OCI-M1 (cell line): ENCODE measurements at regions not wholly inside any gene's neighbourhood (a gene's known extent, or its start where the extent isn't known, plus 50 kb on each side); places are given as distances from the start of the nearest gene placed in this dataset.

Experiments used
- DNase-seq: peaks from one replicate; lab custom pipeline; 2025; lab: John Stamatoyannopoulos, UW

- DNase-seq: no peak
Observed at GRCh38 chr4:138925495-138925894, 90.1 kb upstream of the NOCT start.

- DNase-seq: peak; percentile 77
Observed at GRCh38 chr4:138919094-138919936, 96.3 kb upstream of the NOCT start.

DNA sequence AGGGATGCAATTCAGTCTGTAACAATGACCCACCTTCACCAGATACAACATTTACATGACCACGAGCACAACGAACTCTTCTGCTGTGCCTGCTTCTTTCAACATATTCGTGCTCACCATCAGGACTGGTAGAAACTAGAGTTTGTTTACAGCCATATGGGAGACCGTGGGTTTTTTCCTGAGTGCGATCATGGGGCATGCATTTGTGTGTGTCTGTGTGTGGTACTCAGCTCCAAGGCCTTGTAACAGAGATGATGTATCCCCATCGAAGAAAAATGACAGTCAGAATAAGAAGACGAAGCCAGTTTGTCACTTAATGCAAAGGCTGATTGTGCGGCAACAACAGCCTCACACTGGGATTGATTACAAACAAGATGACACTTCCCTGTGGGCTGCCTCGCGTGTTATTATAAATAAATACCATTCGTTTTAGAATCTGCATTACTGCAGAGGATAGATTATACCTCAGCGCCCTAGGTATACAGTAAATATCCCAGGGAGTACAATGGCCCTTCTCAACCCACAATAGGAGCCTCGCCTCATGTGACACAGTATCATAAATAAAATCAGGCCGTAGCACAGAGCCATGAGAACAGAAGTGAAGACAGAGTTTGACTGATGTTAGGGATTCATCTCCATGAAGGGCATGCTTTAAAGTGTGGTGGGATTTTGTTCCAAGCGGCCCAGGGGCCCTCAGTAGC is 97.3 kb upstream of the NOCT start:
- DNase-seq: no peak

GRCh38 chr4:138916763-138917162 is 98.8 kb upstream of the NOCT start:
- DNase-seq: peak; percentile 14

- no peak for DNase-seq
Observed at GRCh38 chr4:138915756-138916155, 99.8 kb upstream of the NOCT start.

DNA sequence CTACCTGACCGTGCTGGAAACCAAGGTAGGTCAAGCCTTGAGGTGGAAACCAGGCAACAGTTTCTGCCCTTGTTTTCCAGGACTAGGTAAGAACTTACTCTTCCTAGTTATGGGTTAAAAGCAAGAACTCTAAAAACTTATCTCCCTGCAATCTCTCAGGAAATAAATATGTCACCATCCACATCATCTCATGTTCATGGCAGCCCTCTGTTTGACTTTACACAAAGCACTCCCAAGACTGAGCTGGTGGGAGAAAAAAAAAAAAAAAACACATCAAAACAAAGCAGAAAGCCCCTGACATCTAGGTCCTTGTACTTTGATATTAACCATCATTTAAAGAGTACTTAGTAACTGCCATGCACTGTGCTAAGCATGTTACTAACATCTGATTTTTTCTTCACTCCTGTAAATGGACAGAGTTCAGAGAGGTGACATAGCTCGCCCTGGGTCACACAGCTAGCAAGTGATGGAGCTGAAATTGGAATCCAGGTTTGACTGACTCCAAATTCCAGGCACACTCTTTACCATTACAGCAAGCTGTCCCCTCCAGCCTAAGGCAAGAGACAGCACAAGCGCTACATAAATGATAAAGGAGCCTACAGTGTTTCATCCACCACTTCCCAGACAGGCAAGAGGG is 102.8 kb upstream of the NOCT start:
- DNase-seq: no peak

DNA sequence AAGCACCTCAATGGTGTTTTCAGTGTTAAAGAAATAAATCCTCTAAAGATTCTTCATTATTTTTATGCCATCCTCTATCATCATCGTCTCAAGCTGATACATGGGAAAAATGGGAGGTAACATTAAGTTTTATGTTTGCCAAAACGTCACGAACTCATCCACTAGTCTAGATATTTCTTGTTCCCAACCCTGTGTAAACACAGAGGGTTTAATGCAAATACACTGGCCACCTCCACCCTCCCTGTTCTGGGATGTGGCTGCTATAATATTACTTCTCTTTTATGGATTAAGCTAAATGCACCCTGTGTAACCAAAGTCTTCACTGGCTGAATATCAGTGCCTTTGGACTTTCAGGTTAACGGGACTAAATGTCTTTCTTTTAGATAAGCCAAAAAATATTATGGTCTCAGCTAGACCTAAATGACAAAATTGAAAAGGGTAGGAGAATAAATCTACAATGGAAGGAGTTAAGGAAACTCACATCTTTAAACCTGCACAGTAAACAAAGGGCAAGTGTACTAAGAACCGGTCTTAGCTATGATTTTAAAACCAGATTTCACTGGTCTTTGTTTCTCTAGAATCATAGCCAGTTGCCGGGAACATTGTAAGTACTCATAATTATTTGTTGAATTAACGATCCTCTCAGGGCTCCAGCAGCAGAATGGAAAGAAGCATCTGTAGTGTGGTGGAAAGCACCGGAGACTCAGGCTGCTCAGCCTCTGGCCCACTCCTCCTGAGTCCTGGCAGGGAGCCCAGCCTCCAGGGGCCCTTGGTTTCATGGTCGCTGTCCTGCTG is 103.5 kb upstream of the NOCT start:
- DNase-seq: no peak

DNA sequence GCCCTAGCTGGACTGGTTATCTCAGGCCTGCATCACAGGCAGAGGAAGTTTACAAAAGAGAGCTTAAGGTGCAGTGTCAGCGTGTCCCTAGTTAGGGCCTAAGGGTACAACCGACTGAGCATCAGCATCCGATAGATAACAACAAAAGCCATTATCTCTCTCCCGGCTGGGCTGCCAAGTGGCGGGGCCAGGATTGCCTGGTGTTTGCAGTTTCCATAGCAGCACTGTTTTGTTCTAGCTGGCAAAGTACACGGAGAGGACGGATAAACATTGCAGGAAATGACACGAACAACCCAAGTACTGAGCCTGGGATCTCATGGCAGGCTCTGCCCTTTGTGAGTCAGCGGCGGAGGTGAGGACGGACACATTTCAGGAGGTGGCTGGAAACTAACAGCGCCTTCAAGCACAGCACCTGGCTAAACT is 104.7 kb upstream of the NOCT start:
- DNase-seq: peak; percentile 51

GRCh38 chr4:138910195-138910913 is 105.2 kb upstream of the NOCT start:
- DNase-seq: no peak

GRCh38 chr4:138909587-138909986 is 106.0 kb upstream of the NOCT start:
- DNase-seq: no peak

- DNase-seq: no peak
Observed at GRCh38 chr4:138908134-138908533, 107.4 kb upstream of the NOCT start.

- DNase-seq: no peak
Observed at GRCh38 chr4:138907174-138907573, 108.4 kb upstream of the NOCT start.

GRCh38 chr4:138904793-138905192 is 110.8 kb upstream of the NOCT start:
- DNase-seq: no peak

DNA sequence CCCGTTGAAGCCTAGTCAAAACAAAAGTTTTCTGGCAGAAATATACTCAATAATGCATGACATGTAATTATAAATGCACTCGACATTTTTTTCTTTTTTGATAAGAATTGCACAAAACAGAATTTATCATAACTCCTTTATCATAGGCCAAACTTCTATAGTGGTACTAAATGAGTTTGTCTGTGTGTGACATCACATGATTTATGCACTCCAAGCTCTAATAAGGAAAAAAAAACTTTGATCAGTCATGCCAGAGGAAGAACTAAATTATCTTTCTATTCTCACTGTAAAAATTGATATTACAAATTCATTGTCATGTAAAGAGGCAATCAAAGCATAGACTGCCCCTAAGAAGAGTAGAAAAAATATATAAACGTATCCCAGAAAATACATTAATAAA is 112.4 kb upstream of the NOCT start:
- no peak for DNase-seq

DNA sequence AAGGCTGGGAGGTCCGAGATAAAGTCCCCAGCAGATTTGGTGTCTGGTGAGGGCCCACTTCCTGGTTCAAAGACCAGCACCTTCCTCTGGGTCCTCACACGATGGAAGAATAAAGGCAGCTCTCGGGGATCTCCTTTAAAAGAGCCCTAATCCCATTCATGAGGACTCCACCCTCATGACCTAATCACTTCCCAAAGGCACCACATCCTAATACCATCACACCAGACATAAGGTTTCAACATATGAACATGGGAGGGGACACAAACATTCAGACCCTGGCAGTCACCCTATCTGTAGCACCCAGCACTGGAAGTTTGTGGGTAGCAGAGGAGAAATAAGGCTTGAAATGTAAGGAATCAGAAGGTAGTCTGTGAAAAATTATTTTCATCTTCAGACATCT is 112.9 kb upstream of the NOCT start:
- peak; percentile 37 for DNase-seq

GRCh38 chr4:138901177-138901576 is 114.4 kb upstream of the NOCT start:
- no peak for DNase-seq

DNA sequence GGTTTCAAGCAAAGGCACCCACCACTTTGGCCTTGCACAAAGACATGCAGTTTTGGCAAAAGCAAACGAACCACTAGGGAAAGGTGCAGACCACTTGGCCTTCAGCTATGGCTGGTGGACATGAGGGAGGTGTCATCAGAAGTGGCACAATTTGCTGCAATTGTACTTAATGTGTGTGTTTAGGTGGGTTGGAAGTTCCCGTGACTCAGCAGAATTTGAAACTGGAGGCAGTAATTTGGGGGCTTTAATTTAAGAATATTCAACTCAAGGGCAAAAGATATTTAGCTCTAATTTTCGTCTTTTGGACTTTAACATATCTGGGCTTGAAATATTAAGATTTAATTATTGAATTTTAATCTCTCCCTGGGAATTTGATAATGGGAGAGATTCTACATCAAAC is 115.6 kb upstream of the NOCT start:
- no peak for DNase-seq

DNA sequence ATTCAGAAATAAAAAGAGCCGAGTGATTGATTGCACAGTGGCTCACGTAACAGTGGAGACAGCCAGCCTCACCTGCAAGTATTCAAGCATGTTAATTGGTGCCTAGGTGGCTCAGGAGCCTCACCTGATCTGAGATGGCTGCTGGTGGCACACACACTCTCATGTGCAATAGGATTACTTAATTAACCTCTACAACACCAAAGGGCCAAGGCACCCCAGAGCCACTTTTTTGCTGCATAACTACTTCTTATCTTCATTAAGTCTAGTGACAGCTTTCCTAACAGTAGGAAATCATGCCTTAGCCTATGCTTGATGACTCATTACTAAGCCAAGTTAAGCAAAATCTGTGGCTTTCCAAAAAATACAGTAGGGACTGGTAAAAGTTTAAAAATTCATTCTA is 117.3 kb upstream of the NOCT start:
- DNase-seq: peak; percentile 24

GRCh38 chr4:138897811-138898226 is 117.8 kb upstream of the NOCT start:
- peak; percentile 33 for DNase-seq

DNA sequence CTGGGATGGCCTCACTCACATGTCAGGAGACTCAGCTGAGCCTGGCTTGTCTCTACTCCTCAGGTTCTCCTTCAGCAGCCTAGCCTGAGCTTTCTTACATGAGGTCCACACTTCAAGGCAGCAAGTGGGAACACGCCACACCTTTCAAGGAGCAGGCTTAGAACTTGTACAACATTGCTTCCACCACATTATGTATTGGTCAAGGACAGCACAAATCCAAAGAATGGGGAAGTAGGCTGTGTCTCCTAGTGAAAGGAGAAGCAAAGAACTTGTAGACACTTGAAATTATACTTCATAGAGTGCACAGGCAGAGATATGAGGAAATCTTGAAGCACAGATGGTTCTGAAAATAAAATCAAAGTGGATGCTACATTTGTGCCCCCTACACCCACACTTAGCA is 120.9 kb upstream of the NOCT start:
- peak; percentile 46 for DNase-seq

GRCh38 chr4:138894011-138894410 is 121.6 kb upstream of the NOCT start:
- no peak for DNase-seq
